Endothelial cell of hepatic sinusoid (primary cell): ENCODE measurements at regions not wholly inside any gene's neighbourhood (a gene's known extent, or its start where the extent isn't known, plus 50 kb on each side); places are given as distances from the start of the nearest gene placed in this dataset.
"Not testable (repeated sequence)": the region's sequence is repeated elsewhere in the genome, so short reads cannot be mapped to it uniquely, and the experiment has no call there.

ENCODE experiments used
- in situ Hi-C: cut with HindIII; loops from 2 replicates; pipeline ENCODE4 v1.10.0; 2017; ENCODE audit warnings: low sequenced_read_pairs

DNA sequence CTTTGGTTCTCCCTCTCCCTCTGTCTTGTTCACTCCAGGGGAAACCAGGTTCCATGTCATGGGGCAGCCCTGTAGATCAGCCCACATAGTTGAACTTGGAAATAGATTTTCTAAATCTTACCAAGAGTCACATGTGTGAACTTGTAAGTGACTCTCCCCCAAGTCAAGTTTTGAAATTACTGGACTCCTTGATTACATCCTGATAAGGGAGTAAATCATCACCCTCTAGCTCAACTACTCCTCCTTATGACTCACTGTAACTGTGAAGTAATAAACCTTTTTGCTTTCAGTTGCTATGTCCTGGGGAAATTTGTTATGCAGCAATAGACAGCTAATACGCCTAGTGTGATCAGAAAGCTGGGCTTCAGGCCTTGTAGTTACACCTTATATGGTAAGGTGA lies 703.3 kb downstream of the TTLL7 start:
- in situ Hi-C loops, result not testable (repeated sequence)

DNA sequence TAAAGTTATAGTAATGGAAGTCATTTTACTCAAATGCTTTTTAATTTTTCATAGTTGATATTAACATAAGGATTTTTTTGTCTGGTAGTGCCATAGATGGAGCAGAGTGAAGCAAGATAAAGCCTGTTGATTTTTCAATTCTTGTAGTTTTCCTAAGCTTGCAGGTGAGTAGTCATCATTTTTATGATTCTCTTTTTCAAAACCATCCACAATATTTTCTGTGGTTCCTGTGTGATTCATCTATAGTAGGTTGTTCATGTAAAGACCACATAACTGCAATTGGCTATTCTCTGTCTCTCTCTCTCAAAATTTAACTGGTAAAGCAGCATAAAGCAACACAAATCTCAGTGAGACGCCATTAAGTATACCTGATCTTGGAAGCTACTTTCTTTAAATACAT lies 711.5 kb downstream of the TTLL7 start:
- in situ Hi-C loops, result not testable (repeated sequence)

GRCh38 chr1:83274656-83275055 lies 724.3 kb downstream of the TTLL7 start:
- in situ Hi-C loops, result not testable (repeated sequence)

GRCh38 chr1:83272484-83272883 lies 726.4 kb downstream of the TTLL7 start:
- in situ Hi-C loops, result not testable (repeated sequence)

GRCh38 chr1:83271834-83272233 lies 727.1 kb downstream of the TTLL7 start:
- in situ Hi-C loops, result not testable (repeated sequence)

DNA sequence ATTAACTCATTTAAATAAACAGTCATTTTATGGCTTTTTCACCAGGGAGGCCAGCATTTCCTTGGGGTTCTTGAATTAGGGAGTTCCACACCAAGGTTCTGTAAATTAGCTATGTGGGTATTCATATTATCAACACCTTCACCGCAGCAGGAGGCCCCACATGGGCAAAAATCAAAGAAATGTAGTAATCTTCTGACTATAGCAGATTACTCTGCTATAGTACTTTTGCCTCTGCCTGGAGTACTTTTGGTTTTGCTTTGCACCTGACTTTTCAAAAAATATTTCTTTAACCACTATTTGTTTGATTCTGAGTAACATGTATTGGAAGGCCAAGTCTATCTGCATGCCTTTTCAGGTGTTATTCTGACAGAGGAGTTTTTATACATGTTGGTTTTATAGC lies 728.1 kb downstream of the TTLL7 start:
- in situ Hi-C loops, result not testable (repeated sequence)

DNA sequence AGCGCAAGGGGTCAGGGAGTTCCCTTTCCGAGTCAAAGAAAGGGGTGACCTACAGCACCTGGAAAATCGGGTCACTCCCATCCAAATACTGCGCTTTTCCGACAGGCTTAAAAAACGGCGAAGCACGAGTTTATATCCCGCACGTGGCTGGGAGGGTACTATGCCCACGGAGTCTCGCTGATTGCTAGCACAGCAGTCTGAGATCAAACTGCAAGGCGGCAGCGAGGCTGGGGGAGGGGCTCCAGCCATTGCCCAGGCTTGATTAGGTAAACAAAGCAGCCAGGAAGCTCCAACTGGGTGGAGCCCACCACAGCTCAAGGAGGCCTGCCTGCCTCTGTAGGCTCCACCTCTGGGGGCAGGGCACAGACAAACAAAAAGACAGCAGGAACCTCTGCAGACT lies 735.1 kb downstream of the TTLL7 start:
- in situ Hi-C loops, result not testable (repeated sequence)

- in situ Hi-C loops, result not testable (repeated sequence)
Observed at GRCh38 chr1:83251687-83252086, 747.2 kb downstream of the TTLL7 start.

DNA sequence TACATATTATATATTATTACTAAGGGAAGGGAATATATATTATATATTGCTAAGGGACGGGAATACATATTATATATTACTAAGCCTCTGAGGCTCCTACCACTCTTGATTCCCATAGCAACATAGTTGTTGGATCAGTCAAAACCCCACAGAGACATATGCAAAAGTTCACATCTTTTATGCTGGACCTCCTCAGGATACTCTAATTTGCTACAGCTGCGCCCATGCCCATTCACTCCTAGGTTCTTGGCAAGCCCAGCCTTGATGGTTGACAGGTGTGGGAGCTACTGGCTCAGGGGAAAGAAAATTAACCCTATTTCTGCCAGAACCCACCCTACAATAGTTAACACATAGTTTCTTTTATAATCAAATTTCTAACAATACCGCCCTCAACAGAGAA lies 752.2 kb downstream of the TTLL7 start:
- in situ Hi-C loops, result not testable (repeated sequence)

DNA sequence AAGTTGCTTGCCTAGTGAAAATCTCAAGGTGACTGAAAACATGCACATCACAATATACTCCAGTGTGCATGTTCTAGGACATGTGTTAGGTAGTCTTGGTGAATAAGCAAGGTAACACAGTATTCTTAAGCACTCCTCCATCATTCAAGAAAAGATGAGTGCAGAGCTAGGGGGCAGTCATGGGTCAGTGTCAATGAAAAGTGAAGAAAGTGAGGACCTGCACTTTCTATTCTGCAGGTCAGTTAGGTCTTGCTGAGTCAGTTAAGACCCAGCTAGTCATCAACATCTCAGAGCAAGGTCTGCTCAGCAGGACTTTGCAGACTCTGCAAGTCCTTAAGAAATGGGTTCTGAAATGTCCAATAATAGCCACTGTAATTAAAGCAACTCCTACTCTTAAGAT lies 754.1 kb downstream of the TTLL7 start:
- in situ Hi-C loops, result not testable (repeated sequence)

GRCh38 chr1:83239568-83239967 lies 759.4 kb downstream of the TTLL7 start:
- in situ Hi-C loops, result not testable (repeated sequence)

- in situ Hi-C loops, result not testable (repeated sequence)
Observed at GRCh38 chr1:83238654-83239053, 760.3 kb downstream of the TTLL7 start.

DNA sequence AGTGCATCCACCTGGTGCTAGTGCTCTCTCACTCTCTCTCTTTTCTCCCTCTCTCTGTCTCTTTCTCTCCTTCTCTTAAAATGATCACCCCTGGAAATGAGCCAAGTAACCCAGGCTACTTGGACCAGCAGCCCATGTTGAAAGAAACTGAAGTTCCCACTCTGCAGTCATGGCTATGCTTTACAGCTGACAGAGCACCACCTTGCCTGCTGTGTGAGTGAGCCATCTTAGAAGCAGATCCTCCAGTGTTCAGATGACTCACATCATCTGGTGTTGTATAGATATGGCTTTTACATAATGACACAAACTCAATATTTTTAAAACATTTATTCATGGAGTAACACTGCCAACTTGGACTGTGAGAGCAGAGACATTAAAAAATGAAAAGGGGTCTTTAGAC lies 779.1 kb downstream of the TTLL7 start:
- in situ Hi-C loops, result not testable (repeated sequence)

- in situ Hi-C loops, result not testable (repeated sequence)
Observed at GRCh38 chr1:83218036-83218716, 780.8 kb downstream of the TTLL7 start.

DNA sequence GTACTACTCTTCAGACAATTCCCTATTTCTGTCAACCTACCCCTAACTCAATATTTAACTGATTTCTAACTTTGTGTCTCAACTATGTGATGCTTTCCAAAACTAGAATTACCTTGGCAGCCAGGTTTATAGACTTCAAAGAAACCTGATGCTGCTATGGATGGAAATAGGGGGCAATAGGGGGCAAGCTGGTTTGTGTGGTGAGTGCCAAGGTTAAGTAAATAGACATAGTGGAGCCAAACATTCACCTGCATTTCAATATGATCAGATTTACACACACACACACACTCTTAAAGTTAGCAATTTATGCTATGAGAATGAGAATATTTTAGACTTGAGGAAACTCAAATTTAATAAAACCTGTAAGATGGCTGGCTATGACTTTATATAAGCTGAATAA lies 784.6 kb downstream of the TTLL7 start:
- in situ Hi-C loops, result not testable (repeated sequence)

- in situ Hi-C loops, result not testable (repeated sequence)
Observed at GRCh38 chr1:83213648-83214047, 785.3 kb downstream of the TTLL7 start.

GRCh38 chr1:83212033-83212432 lies 786.9 kb downstream of the TTLL7 start:
- in situ Hi-C loops, result not testable (repeated sequence)

- in situ Hi-C loops, result not testable (repeated sequence)
Observed at GRCh38 chr1:83208540-83208939, 790.4 kb downstream of the TTLL7 start.

DNA sequence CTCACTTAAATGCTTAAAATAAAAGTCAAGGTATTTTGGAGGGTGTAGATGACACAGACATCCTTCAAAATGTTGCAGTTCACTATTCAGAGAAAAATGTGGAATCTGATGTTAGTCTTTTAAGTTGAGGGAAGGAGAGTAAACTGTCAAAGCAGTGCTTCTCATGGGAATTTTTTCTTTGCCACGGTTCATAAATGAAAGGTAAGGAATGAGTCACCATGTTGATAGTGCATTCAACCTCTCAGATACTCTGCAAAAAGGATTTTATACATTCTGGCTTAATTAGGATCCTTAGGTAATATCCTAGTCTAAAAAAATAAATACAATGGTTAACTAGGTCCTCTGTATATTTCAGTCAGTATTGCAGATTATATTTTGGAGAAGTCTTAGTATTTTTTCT lies 804.3 kb downstream of the TTLL7 start:
- in situ Hi-C loops, result not testable (repeated sequence)

GRCh38 chr1:83182033-83182728 lies 816.8 kb downstream of the TTLL7 start:
- in situ Hi-C loops, result not testable (repeated sequence)

GRCh38 chr1:83180621-83181020 lies 818.3 kb downstream of the TTLL7 start:
- in situ Hi-C loops, result not testable (repeated sequence)

DNA sequence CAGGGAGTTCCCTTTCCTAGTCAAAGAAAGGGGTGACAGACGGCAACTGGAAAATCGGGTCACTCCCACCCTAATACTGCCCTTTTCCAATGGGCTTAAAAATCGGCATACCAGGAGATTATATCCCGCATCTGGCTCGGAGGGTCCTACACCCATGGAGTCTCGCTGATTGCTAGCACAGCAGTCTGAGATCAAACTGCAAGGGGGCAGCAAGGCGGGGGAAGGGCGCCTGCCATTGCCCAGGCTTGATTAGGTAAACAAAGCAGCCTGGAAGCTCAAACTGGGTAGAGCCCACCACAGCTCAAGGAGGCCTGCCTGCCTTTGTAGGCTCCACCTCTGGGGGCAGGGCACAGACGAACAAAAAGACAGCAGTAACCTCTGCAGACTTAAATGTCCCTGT lies 831.3 kb downstream of the TTLL7 start:
- in situ Hi-C loops, result not testable (repeated sequence)
